ENCODE measurements at regions not wholly inside any gene's neighbourhood (a gene's known extent, or its start where the extent isn't known, plus 50 kb on each side); places are given as distances from the start of the nearest gene placed in this dataset.
A peak's percentile ranks its signal among the peaks of the same experiment; 100 is the strongest.

DNA sequence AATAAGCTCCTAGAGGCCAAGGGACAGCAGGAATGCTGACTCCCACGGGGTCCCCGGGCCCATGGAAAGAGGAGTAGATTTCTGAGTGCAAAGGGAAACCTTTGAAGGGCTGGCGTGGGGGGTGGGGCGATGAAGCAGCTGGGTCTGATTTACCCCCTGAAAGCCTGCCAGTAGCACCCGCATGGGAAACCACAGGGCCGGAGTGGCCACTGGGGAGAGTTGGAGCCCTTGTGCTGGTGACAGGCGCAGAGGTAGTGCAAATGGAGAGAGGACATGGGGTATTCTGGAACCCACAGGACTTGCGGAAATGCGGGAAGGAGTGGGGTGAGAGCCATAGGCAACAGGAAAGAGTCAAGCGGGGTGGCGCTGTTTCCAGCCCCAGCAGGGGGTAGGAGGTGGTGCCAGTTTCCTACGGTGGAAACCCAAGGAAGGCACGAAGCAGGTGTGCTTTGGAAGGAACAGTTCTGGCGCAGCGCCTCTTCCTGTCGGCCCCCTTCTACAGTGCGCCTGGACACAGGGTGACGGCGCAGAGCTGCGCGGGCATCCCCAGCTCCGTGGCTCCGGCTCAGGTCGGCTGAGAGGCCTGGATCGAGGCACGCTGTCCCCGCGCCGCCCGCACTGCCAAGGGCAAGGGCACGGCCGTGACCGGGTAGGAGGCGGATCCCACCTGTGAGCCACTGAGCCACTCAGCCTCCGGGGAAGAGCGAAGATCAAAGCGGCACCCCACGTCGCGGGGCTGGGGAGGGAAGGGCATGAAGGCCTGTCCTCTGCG lies 149.0 kb upstream of the GLI2 start:
- no peaks in the 10 kb centered on the region for H3K36me3 ChIP-seq
- TF ChIP-seq, protein P1, sequence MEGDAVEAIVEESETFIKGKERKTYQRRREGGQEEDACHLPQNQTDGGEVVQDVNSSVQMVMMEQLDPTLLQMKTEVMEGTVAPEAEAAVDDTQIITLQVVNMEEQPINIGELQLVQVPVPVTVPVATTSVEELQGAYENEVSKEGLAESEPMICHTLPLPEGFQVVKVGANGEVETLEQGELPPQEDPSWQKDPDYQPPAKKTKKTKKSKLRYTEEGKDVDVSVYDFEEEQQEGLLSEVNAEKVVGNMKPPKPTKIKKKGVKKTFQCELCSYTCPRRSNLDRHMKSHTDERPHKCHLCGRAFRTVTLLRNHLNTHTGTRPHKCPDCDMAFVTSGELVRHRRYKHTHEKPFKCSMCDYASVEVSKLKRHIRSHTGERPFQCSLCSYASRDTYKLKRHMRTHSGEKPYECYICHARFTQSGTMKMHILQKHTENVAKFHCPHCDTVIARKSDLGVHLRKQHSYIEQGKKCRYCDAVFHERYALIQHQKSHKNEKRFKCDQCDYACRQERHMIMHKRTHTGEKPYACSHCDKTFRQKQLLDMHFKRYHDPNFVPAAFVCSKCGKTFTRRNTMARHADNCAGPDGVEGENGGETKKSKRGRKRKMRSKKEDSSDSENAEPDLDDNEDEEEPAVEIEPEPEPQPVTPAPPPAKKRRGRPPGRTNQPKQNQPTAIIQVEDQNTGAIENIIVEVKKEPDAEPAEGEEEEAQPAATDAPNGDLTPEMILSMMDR (IDR thresholded peaks at IDR 0.05) = no peak
- H3K27ac ChIP-seq = no peak overlapping the region
- H3K4me1 ChIP-seq (ENCODE audit: control insufficient read depth in 1 of 2, insufficient read depth in 1 of 2, low read depth in 1 of 2, low read length in 1 of 2) = peaks cover 0 to 3% of the 10 kb centered on the region in 2 experiments
- no peaks in the 10 kb centered on the region for H3K9me3 ChIP-seq
- peak overlapping the region; percentile 34 to 35 for H3K4me3 ChIP-seq (ENCODE audit: low read depth in 1 of 2, low read length in 1 of 2)
- peaks cover 99% of the 10 kb centered on the region for H3K27me3 ChIP-seq

DNA sequence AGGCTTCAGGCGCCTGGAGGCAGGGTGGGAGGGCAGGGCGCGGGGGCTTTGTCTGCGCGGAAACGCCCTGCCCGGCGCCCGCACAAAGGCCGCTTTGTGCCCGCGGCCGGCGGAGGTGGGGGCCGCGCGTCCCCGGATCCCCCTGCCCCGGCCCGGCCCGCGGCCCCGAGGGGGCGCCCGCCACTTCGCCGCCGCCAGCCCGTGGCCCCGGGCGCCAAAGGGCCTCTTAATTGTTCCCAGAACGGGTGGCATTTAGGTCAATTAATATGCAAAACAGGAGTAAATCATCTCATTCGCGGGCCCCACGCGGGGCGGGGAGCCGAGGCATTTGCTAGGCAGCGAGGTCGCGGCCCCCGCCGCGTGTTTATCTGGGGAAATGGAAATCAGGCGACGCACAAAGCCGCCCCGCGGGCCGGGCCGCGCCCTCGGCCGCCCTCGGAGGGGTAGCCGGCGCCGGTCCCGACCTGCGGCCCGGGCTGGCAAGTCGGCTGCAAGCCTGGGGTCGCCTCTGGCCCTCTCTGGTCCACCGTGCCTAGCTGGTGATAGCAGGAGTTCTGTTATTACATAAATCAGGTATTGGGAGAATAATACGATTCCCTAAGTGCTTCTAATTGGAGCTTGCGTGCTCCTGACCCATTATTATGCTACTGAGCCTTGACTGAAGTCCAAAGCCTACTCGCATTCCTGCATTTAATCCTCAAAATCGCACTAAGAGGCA lies 148.2 kb upstream of the GLI2 start:
- Histone ChIP-seq H3K36me3 (no peaks in the 10 kb centered on the region), H3K27me3 (peaks cover 94% of the 10 kb centered on the region), H3K27ac (no peak overlapping the region), H3K4me3 (ENCODE audit: low read depth in 1 of 2, low read length in 1 of 2) (peak overlapping the region; percentile 34 to 35), H3K4me1 (ENCODE audit: control insufficient read depth in 1 of 2, insufficient read depth in 1 of 2, low read depth in 1 of 2, low read length in 1 of 2) (peaks cover 0 to 3% of the 10 kb centered on the region in 2 experiments), H3K9me3 (no peaks in the 10 kb centered on the region)
- TF ChIP-seq, protein P1 (IDR thresholded peaks at IDR 0.05) = no peak

DNA sequence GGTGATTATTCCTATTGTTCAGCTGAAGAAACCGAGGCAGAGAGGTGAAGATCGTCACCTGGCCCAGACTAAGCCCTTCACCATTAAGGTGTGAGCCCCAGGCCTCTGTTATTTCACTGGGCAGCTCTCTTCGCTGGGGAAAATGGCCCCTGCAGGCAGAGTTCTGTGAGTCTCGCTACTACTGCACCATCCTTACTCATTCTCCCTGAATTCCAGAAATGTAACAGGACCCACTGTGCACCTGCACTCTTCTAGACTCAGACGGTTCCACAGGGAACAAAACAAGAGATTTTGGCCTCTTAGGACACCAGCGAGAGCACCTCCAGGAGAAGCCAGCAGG lies 147.7 kb upstream of the GLI2 start:
- TF ChIP-seq, protein P1 (IDR thresholded peaks at IDR 0.05) = no peak
- H3K4me1 ChIP-seq (ENCODE audit: control insufficient read depth in 1 of 2, insufficient read depth in 1 of 2, low read depth in 1 of 2, low read length in 1 of 2) = peaks cover 0 to 3% of the 10 kb centered on the region in 2 experiments
- no peak overlapping the region for H3K4me3 ChIP-seq (ENCODE audit: low read depth in 1 of 2, low read length in 1 of 2)
- peaks cover 89% of the 10 kb centered on the region for H3K27me3 ChIP-seq
- no peaks in the 10 kb centered on the region for H3K9me3 ChIP-seq
- no peak overlapping the region for H3K27ac ChIP-seq
- no peaks in the 10 kb centered on the region for H3K36me3 ChIP-seq

GRCh38 chr2:120589771-120590608 lies 145.7 kb upstream of the GLI2 start:
- no peaks in the 10 kb centered on the region for H3K9me3 ChIP-seq
- TF ChIP-seq, protein P1 (IDR thresholded peaks at IDR 0.05) = no peak
- H3K4me3 ChIP-seq (ENCODE audit: low read depth in 1 of 2, low read length in 1 of 2) = no peak overlapping the region
- peaks cover 69% of the 10 kb centered on the region for H3K27me3 ChIP-seq
- H3K4me1 ChIP-seq (ENCODE audit: control insufficient read depth in 1 of 2, insufficient read depth in 1 of 2, low read depth in 1 of 2, low read length in 1 of 2) = peaks cover 3 to 7% of the 10 kb centered on the region in 2 experiments
- H3K36me3 ChIP-seq = no peaks in the 10 kb centered on the region
- H3K27ac ChIP-seq = no peak overlapping the region

GRCh38 chr2:120590841-120591240 lies 144.8 kb upstream of the GLI2 start:
- Histone ChIP-seq H3K36me3 (no peaks in the 10 kb centered on the region), H3K27me3 (peaks cover 60% of the 10 kb centered on the region), H3K4me3 (ENCODE audit: low read depth in 1 of 2, low read length in 1 of 2) (no peak overlapping the region), H3K4me1 (ENCODE audit: control insufficient read depth in 1 of 2, insufficient read depth in 1 of 2, low read depth in 1 of 2, low read length in 1 of 2) (peaks cover 11 to 15% of the 10 kb centered on the region in 2 experiments), H3K9me3 (no peaks in the 10 kb centered on the region), H3K27ac (no peak overlapping the region)
- TF ChIP-seq, protein P1 (IDR thresholded peaks at IDR 0.05) = no peak

Measured in neutrophil (primary cell).